ENCODE measurements at regions not wholly inside any gene's neighbourhood (a gene's known extent, or its start where the extent isn't known, plus 50 kb on each side); places are given as distances from the start of the nearest gene placed in this dataset.

DNA sequence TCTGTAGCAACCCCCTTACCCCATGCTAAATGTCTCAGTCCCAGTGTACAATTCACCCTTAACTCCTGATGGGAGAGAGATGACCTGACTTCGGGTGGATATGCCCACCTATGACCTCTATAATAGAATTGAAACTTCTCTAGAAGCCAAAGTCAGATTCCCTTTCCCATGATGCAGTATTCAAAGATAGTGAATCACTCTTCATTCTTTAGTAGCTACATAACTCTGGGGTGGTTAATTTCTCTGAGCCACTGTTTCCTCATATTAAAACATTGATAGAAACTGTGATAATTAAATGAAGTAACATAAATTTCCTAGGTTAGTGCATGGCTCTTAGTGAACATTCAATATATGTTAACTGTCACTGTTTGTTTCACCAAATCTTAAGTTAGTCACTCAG, 500.4 kb downstream of the COL12A1 start:
- TF ChIP-seq ZBTB7A (IDR thresholded peaks at IDR 0.05; ENCODE audit: low read depth) (no peak), TAF1 (IDR thresholded peaks at IDR 0.05; ENCODE audit: low read depth) (no peak), YY1 (IDR thresholded peaks at IDR 0.05; ENCODE audit: low read depth) (no peak), CEBPB (IDR thresholded peaks at IDR 0.05) (no peak), CREB1 (IDR thresholded peaks at IDR 0.05; ENCODE audit: low read depth) (no peak), EP300 (IDR thresholded peaks at IDR 0.05; ENCODE audit: borderline replicate concordance) (no peak), EGR1 (IDR thresholded peaks at IDR 0.05) (no peak)
- TF ChIP-seq, protein P1, sequence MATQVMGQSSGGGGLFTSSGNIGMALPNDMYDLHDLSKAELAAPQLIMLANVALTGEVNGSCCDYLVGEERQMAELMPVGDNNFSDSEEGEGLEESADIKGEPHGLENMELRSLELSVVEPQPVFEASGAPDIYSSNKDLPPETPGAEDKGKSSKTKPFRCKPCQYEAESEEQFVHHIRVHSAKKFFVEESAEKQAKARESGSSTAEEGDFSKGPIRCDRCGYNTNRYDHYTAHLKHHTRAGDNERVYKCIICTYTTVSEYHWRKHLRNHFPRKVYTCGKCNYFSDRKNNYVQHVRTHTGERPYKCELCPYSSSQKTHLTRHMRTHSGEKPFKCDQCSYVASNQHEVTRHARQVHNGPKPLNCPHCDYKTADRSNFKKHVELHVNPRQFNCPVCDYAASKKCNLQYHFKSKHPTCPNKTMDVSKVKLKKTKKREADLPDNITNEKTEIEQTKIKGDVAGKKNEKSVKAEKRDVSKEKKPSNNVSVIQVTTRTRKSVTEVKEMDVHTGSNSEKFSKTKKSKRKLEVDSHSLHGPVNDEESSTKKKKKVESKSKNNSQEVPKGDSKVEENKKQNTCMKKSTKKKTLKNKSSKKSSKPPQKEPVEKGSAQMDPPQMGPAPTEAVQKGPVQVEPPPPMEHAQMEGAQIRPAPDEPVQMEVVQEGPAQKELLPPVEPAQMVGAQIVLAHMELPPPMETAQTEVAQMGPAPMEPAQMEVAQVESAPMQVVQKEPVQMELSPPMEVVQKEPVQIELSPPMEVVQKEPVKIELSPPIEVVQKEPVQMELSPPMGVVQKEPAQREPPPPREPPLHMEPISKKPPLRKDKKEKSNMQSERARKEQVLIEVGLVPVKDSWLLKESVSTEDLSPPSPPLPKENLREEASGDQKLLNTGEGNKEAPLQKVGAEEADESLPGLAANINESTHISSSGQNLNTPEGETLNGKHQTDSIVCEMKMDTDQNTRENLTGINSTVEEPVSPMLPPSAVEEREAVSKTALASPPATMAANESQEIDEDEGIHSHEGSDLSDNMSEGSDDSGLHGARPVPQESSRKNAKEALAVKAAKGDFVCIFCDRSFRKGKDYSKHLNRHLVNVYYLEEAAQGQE (IDR thresholded peaks at IDR 0.05; ENCODE audit: low read depth), result no peak
- TF ChIP-seq, protein P2, sequence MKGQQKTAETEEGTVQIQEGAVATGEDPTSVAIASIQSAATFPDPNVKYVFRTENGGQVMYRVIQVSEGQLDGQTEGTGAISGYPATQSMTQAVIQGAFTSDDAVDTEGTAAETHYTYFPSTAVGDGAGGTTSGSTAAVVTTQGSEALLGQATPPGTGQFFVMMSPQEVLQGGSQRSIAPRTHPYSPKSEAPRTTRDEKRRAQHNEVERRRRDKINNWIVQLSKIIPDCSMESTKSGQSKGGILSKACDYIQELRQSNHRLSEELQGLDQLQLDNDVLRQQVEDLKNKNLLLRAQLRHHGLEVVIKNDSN (IDR thresholded peaks at IDR 0.05), result no peak

Data from Ishikawa (cell line).